ENCODE measurements at regions not wholly inside any gene's neighbourhood (a gene's known extent, or its start where the extent isn't known, plus 50 kb on each side); places are given as distances from the start of the nearest gene placed in this dataset.

DNA sequence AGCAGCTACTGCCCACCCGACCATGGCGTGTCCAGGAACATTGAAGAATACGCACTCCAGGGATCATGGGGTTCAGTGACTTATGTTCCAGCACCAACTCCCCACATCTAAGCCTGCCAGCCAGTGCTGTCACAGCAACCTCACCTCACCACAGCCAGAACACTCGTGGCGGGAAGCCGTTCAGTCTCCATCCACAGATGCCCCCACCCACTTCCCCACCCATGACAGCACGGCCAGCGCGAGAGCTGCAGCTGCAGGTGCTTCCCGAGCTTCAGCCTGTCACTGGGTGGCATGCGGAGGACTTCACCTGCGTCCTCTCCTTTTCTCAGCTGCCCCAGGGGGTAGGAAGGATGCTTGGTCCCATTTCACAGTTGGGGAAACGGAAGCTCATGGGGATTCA lies 50.3 kb downstream of the RBFOX3 start:
- intact Hi-C loops (cut with micrococcal nuclease; ENCODE audit: unreplicated experiment), result no loop called here
- H3K27me3 ChIP-seq (replicated peaks; ENCODE audit: control insufficient read depth, insufficient read depth, low read length), result no peaks in the 10 kb centered on the region; the same call in none of the 2 replicates
- no peaks in the 10 kb centered on the region for H3K4me1 ChIP-seq
- no peak overlapping the region for H3K27ac Mint-ChIP-seq (ENCODE audit: unreplicated experiment)
- H3K27me3 Mint-ChIP-seq (ENCODE audit: insufficient read depth, unreplicated experiment), result peaks cover 12% of the 10 kb centered on the region
- no peaks in the 10 kb centered on the region for H3K36me3 ChIP-seq (ENCODE audit: control insufficient read depth, insufficient read depth, low read length)
- H3K4me1 Mint-ChIP-seq (ENCODE audit: low read depth, unreplicated experiment), result no peaks in the 10 kb centered on the region
- no peak for DNase-seq
- H3K9me3 ChIP-seq, result no peaks in the 10 kb centered on the region
- TF ChIP-seq, protein P1, sequence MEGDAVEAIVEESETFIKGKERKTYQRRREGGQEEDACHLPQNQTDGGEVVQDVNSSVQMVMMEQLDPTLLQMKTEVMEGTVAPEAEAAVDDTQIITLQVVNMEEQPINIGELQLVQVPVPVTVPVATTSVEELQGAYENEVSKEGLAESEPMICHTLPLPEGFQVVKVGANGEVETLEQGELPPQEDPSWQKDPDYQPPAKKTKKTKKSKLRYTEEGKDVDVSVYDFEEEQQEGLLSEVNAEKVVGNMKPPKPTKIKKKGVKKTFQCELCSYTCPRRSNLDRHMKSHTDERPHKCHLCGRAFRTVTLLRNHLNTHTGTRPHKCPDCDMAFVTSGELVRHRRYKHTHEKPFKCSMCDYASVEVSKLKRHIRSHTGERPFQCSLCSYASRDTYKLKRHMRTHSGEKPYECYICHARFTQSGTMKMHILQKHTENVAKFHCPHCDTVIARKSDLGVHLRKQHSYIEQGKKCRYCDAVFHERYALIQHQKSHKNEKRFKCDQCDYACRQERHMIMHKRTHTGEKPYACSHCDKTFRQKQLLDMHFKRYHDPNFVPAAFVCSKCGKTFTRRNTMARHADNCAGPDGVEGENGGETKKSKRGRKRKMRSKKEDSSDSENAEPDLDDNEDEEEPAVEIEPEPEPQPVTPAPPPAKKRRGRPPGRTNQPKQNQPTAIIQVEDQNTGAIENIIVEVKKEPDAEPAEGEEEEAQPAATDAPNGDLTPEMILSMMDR (IDR thresholded peaks at IDR 0.05; ENCODE audit: insufficient read depth in 1 of 2, low read depth in 1 of 2, low read length in 1 of 2, severe bottlenecking in 1 of 2, unreplicated experiment in 1 of 2), result no peak
- no TSS peak for BruUV-seq (replicated peaks)
- no peaks in the 10 kb centered on the region for H3K36me3 Mint-ChIP-seq (ENCODE audit: insufficient read depth, unreplicated experiment)
- ChIA-PET CTCF (no interaction called here), POLR2A (no interaction called here)
- peaks cover 7% of the 10 kb centered on the region for H3K9me3 Mint-ChIP-seq (ENCODE audit: unreplicated experiment)
- H3K4me3 Mint-ChIP-seq (ENCODE audit: unreplicated experiment), result no peak overlapping the region
- H3K4me3 ChIP-seq (ENCODE audit: low read depth, low read length), result no peak overlapping the region

- no peak overlapping the region for H3K27ac Mint-ChIP-seq (ENCODE audit: unreplicated experiment)
- H3K9me3 Mint-ChIP-seq (ENCODE audit: unreplicated experiment), result peaks cover 12% of the 10 kb centered on the region
- intact Hi-C loops (cut with micrococcal nuclease; ENCODE audit: unreplicated experiment), result no loop called here
- BruUV-seq (replicated peaks), result no TSS peak
- CTCF ChIA-PET, result no interaction called here
- Histone ChIP-seq H3K4me1 (no peaks in the 10 kb centered on the region), H3K9me3 (no peaks in the 10 kb centered on the region), H3K36me3 (ENCODE audit: control insufficient read depth, insufficient read depth, low read length) (no peaks in the 10 kb centered on the region), H3K27me3 (replicated peaks; ENCODE audit: control insufficient read depth, insufficient read depth, low read length) (no peaks in the 10 kb centered on the region; the same call in none of the 2 replicates), H3K4me3 (ENCODE audit: low read depth, low read length) (no peak overlapping the region)
- no peak overlapping the region for H3K4me3 Mint-ChIP-seq (ENCODE audit: unreplicated experiment)
- H3K36me3 Mint-ChIP-seq (ENCODE audit: insufficient read depth, unreplicated experiment), result no peaks in the 10 kb centered on the region
- TF ChIP-seq, protein P1 (IDR thresholded peaks at IDR 0.05; ENCODE audit: insufficient read depth in 1 of 2, low read depth in 1 of 2, low read length in 1 of 2, severe bottlenecking in 1 of 2, unreplicated experiment in 1 of 2), result no peak
- peaks cover 15% of the 10 kb centered on the region for H3K27me3 Mint-ChIP-seq (ENCODE audit: insufficient read depth, unreplicated experiment)
- POLR2A ChIA-PET, result no interaction called here
- DNase-seq, result no peak
- no peaks in the 10 kb centered on the region for H3K4me1 Mint-ChIP-seq (ENCODE audit: low read depth, unreplicated experiment)
Observed at GRCh38 chr17:79559111-79559887, 51.6 kb downstream of the RBFOX3 start.

DNA sequence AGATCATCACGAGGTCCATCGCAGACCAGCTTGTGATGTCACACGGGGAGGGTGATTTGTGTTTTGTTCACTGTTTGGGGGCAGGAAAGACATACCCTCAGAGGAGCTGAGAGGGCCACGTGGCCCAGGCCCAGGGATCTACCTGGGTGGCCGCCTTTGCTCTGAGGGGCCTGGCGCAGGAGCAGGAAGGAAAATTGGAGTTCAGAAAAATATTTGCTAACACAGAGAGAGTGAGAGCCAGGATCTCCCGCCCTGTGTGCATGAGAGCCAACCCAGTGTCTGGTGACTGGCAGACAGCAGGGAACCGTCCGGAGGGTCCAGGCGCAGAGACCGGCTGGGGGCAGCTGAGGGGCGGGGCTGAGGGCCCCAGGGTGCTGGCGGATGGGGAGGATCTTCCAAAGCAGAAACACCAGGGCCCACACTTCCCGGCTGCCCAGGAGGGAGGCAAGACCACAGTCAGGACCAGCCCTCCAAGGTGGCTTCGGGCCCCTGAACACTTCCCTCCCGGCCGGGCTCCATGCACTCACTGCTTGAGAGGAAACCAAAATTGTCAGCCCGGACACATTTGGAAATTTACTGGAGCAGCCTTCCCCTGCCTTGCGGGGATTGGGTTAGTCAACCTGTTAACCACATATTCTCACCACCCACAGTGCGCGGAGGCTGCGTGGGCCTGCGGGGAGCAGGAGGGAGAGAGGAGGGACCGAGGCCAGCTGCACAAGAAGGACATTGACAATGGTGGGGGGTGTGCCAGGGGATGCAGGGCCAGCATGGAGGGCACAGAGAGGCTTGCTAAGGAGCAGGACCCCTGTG lies 52.6 kb downstream of the RBFOX3 start:
- no peak for DNase-seq
- H3K4me3 Mint-ChIP-seq (ENCODE audit: unreplicated experiment), result no peak overlapping the region
- H3K4me3 ChIP-seq (ENCODE audit: low read depth, low read length), result no peak overlapping the region
- peaks cover 16% of the 10 kb centered on the region for H3K27me3 Mint-ChIP-seq (ENCODE audit: insufficient read depth, unreplicated experiment)
- intact Hi-C loops (cut with micrococcal nuclease; ENCODE audit: unreplicated experiment), result no loop called here
- BruUV-seq (replicated peaks), result no TSS peak
- H3K36me3 Mint-ChIP-seq (ENCODE audit: insufficient read depth, unreplicated experiment), result no peaks in the 10 kb centered on the region
- no peak overlapping the region for H3K27ac Mint-ChIP-seq (ENCODE audit: unreplicated experiment)
- ChIA-PET POLR2A (no interaction called here), CTCF (no interaction called here)
- H3K27me3 ChIP-seq (replicated peaks; ENCODE audit: control insufficient read depth, insufficient read depth, low read length), result no peaks in the 10 kb centered on the region; the same call in 1 of the 2 replicates
- peaks cover 12% of the 10 kb centered on the region for H3K9me3 Mint-ChIP-seq (ENCODE audit: unreplicated experiment)
- peaks cover 7% of the 10 kb centered on the region for H3K9me3 ChIP-seq
- no peaks in the 10 kb centered on the region for H3K4me1 ChIP-seq
- H3K36me3 ChIP-seq (ENCODE audit: control insufficient read depth, insufficient read depth, low read length), result no peaks in the 10 kb centered on the region
- TF ChIP-seq, protein P1 (IDR thresholded peaks at IDR 0.05; ENCODE audit: insufficient read depth in 1 of 2, low read depth in 1 of 2, low read length in 1 of 2, severe bottlenecking in 1 of 2, unreplicated experiment in 1 of 2), result no peak
- no peaks in the 10 kb centered on the region for H3K4me1 Mint-ChIP-seq (ENCODE audit: low read depth, unreplicated experiment)

Measured in Caco-2 (cell line).